ACC112 (cell line): ENCODE measurements at regions not wholly inside any gene's neighbourhood (a gene's known extent, or its start where the extent isn't known, plus 50 kb on each side); places are given as distances from the start of the nearest gene placed in this dataset.
"Not testable (repeated sequence)": the region's sequence is repeated elsewhere in the genome, so short reads cannot be mapped to it uniquely, and the experiment has no call there.

Experiments
- H2AFZ ChIP-seq: fragments of 200-600 bp; sonication (generic); one replicate; pipeline ENCODE4 v1.6.0; 2017; ENCODE audit warnings: antibody characterized with exemption, low read length; ENCODE audit not compliant: unreplicated experiment
- H3K27ac ChIP-seq: fragments of 200-600 bp; sonication (generic); 2 replicates; pipeline ENCODE4 v1.5.1; 2014; ENCODE audit warnings: low read depth, mild to moderate bottlenecking, antibody characterized with exemption, low read length, moderate library complexity
- H3K27me3 ChIP-seq: fragments of 200-600 bp; sonication (generic); 2 replicates; pipeline ENCODE4 v1.6.1; 2014; ENCODE audit warnings: mild to moderate bottlenecking, antibody characterized with exemption, low read length, moderate library complexity, mixed read lengths; ENCODE audit not compliant: insufficient read depth
- H3K36me3 ChIP-seq: fragments of 200-600 bp; sonication (generic); 2 replicates; pipeline ENCODE4 v1.6.1; 2016; ENCODE audit warnings: mild to moderate bottlenecking, antibody characterized with exemption, low read length, moderate library complexity, mixed read lengths; ENCODE audit not compliant: insufficient read depth
- H3K4me1 ChIP-seq: fragments of 200-600 bp; sonication (generic); one replicate; pipeline ENCODE4 v1.6.1; 2016; ENCODE audit warnings: low read length, mixed read lengths; ENCODE audit not compliant: insufficient read depth, unreplicated experiment, control insufficient read depth
- H3K4me3 ChIP-seq: fragments of 200-600 bp; sonication (generic); 2 replicates; pipeline ENCODE4 v1.5.1; 2014; ENCODE audit warnings: mild to moderate bottlenecking, low read depth, low read length
- H3K79me2 ChIP-seq: fragments of 200-600 bp; sonication (generic); one replicate; pipeline ENCODE4 v1.6.0; 2016; ENCODE audit warnings: low read length; ENCODE audit not compliant: control insufficient read depth, unreplicated experiment, insufficient read depth

GRCh38 chr11:134937193-134937592 is 525.2 kb upstream of the B3GAT1 start:
- H3K36me3 ChIP-seq, H3K4me1 ChIP-seq, H3K27ac ChIP-seq, H3K4me3 ChIP-seq, H3K27me3 ChIP-seq, H3K79me2 ChIP-seq, H2AFZ ChIP-seq: not testable (repeated sequence)

GRCh38 chr11:134932761-134933160 is 520.7 kb upstream of the B3GAT1 start:
- H3K27ac ChIP-seq = no peak overlapping the region
- H3K4me1 ChIP-seq = no peaks in the 10 kb centered on the region
- H3K79me2 ChIP-seq = no peaks in the 10 kb centered on the region
- H3K4me3 ChIP-seq = no peak overlapping the region
- no peaks in the 10 kb centered on the region for H3K27me3 ChIP-seq
- H3K36me3 ChIP-seq = no peaks in the 10 kb centered on the region
- no peak overlapping the region for H2AFZ ChIP-seq

GRCh38 chr11:134925432-134925831 is 513.4 kb upstream of the B3GAT1 start:
- Histone ChIP-seq H2AFZ (no peak overlapping the region), H3K27ac (no peak overlapping the region), H3K4me1 (no peaks in the 10 kb centered on the region), H3K79me2 (no peaks in the 10 kb centered on the region), H3K4me3 (no peak overlapping the region), H3K36me3 (no peaks in the 10 kb centered on the region), H3K27me3 (no peaks in the 10 kb centered on the region)

GRCh38 chr11:134923441-134923840 is 511.4 kb upstream of the B3GAT1 start:
- Histone ChIP-seq H2AFZ (no peak overlapping the region), H3K36me3 (no peaks in the 10 kb centered on the region), H3K79me2 (no peaks in the 10 kb centered on the region), H3K27ac (no peak overlapping the region), H3K4me1 (no peaks in the 10 kb centered on the region), H3K4me3 (no peak overlapping the region), H3K27me3 (no peaks in the 10 kb centered on the region)

GRCh38 chr11:134921938-134922337 is 509.9 kb upstream of the B3GAT1 start:
- no peaks in the 10 kb centered on the region for H3K79me2 ChIP-seq
- no peaks in the 10 kb centered on the region for H3K4me1 ChIP-seq
- no peaks in the 10 kb centered on the region for H3K36me3 ChIP-seq
- no peak overlapping the region for H3K27ac ChIP-seq
- H2AFZ ChIP-seq = no peak overlapping the region
- no peaks in the 10 kb centered on the region for H3K27me3 ChIP-seq
- no peak overlapping the region for H3K4me3 ChIP-seq

GRCh38 chr11:134920851-134921608 is 509.0 kb upstream of the B3GAT1 start:
- Histone ChIP-seq H3K79me2 (no peaks in the 10 kb centered on the region), H3K4me1 (no peaks in the 10 kb centered on the region), H3K4me3 (no peak overlapping the region), H3K36me3 (no peaks in the 10 kb centered on the region), H3K27me3 (no peaks in the 10 kb centered on the region), H2AFZ (no peak overlapping the region), H3K27ac (no peak overlapping the region)

- H3K27me3 ChIP-seq = no peaks in the 10 kb centered on the region
- H2AFZ ChIP-seq = no peak overlapping the region
- no peaks in the 10 kb centered on the region for H3K4me1 ChIP-seq
- H3K27ac ChIP-seq = no peak overlapping the region
- H3K79me2 ChIP-seq = no peaks in the 10 kb centered on the region
- no peak overlapping the region for H3K4me3 ChIP-seq
- H3K36me3 ChIP-seq = no peaks in the 10 kb centered on the region
Measured at GRCh38 chr11:134916421-134917213, 504.6 kb upstream of the B3GAT1 start.

- Histone ChIP-seq H2AFZ (no peak overlapping the region), H3K4me1 (no peaks in the 10 kb centered on the region), H3K27ac (no peak overlapping the region), H3K4me3 (no peak overlapping the region), H3K36me3 (no peaks in the 10 kb centered on the region), H3K27me3 (no peaks in the 10 kb centered on the region), H3K79me2 (no peaks in the 10 kb centered on the region)
Measured at GRCh38 chr11:134915881-134916280, 503.8 kb upstream of the B3GAT1 start.

GRCh38 chr11:134915212-134915611 is 503.2 kb upstream of the B3GAT1 start:
- Histone ChIP-seq H3K36me3 (no peaks in the 10 kb centered on the region), H3K4me3 (no peak overlapping the region), H2AFZ (no peak overlapping the region), H3K27me3 (no peaks in the 10 kb centered on the region), H3K4me1 (no peaks in the 10 kb centered on the region), H3K79me2 (no peaks in the 10 kb centered on the region), H3K27ac (no peak overlapping the region)

GRCh38 chr11:134913999-134914590 is 502.1 kb upstream of the B3GAT1 start:
- Histone ChIP-seq H3K27ac (no peak overlapping the region), H3K4me1 (no peaks in the 10 kb centered on the region), H3K79me2 (no peaks in the 10 kb centered on the region), H3K27me3 (no peaks in the 10 kb centered on the region), H3K36me3 (no peaks in the 10 kb centered on the region), H3K4me3 (no peak overlapping the region), H2AFZ (no peak overlapping the region)
